IMR-90 (cell line): ENCODE measurements at regions not wholly inside any gene's neighbourhood (a gene's known extent, or its start where the extent isn't known, plus 50 kb on each side); places are given as distances from the start of the nearest gene placed in this dataset.

ENCODE experiments used
- ATAC-seq: fragments of 200-7000 bp; cut with Tn5 transposase; 2 replicates; pipeline ENCODE4 v1.9.1; 2020; ENCODE audit warnings: low read depth, mild to moderate bottlenecking, moderate library complexity
- BruUV-seq: library from RNA; stranded (reverse); fragments of 400-500 nt; replicated peaks from 2 replicates; lab custom pipeline; 2021; lab: Mats Ljungman, UMichigan
- CTCF ChIA-PET: fragments of 300-600 bp; formaldehyde crosslinking; extraction: SDS; loops from one replicate; lab custom pipeline; 2021; ENCODE audit warnings: antibody characterized with exemption; lab: Yijun Ruan, JAX
- POLR2A ChIA-PET: fragments of 300-600 bp; sonication (Branson Sonifier 250); formaldehyde crosslinking; loops from one replicate; lab custom pipeline; 2022; ENCODE audit warnings: antibody characterized with exemption; ENCODE audit not compliant: unreplicated experiment; lab: Charles Lee
- DNase-seq: peaks from one replicate; pipeline ENCODE4 v3.0.0; 2013
- H2AFZ ChIP-seq: replicated peaks from 2 replicates; pipeline ENCODE3; 2013; ENCODE audit warnings: low read length, mild to moderate bottlenecking; ENCODE audit not compliant: poor library complexity
- H2AK5ac ChIP-seq: 2 replicates; pipeline ENCODE4 v1.6.1; 2013; ENCODE audit warnings: low read depth, low read length, inconsistent platforms
- H2AK9ac ChIP-seq: replicated peaks from 2 replicates; pipeline ENCODE3; 2013; ENCODE audit warnings: mild to moderate bottlenecking, low read depth, low read length, moderate library complexity; ENCODE audit not compliant: poor library complexity
- H2BK120ac ChIP-seq: 2 replicates; pipeline ENCODE4 v1.6.1; 2013; ENCODE audit warnings: low read depth, low read length, inconsistent platforms
- H2BK15ac ChIP-seq: 3 replicates; pipeline ENCODE4 v1.6.1; 2013; ENCODE audit warnings: low read depth, low read length, inconsistent platforms
- H2BK20ac ChIP-seq: 2 replicates; pipeline ENCODE4 v1.6.1; 2013; ENCODE audit warnings: low read depth, mild to moderate bottlenecking, inconsistent platforms, low read length, moderate library complexity
- H2BK5ac ChIP-seq: 2 replicates; pipeline ENCODE4 v1.6.1; 2013; ENCODE audit warnings: mild to moderate bottlenecking, low read depth, low read length, inconsistent platforms; ENCODE audit not compliant: poor library complexity, severe bottlenecking
- H3K14ac ChIP-seq: replicated peaks from 2 replicates; pipeline ENCODE4 v1.6.1; 2013; ENCODE audit warnings: low read depth, low read length, inconsistent platforms
- H3K18ac ChIP-seq: 2 replicates; pipeline ENCODE4 v1.6.1; 2013; ENCODE audit warnings: low read depth, low read length, control low read depth
- H3K23ac ChIP-seq: 2 replicates; pipeline ENCODE4 v1.6.1; 2013; ENCODE audit warnings: low read depth, low read length, inconsistent platforms
- H3K27ac ChIP-seq: 2 replicates; pipeline ENCODE4 v1.5.1; 2013; ENCODE audit warnings: mild to moderate bottlenecking, control low read depth, low read length; ENCODE audit not compliant: insufficient read depth
- H3K27me3 ChIP-seq: 2 replicates; pipeline ENCODE4 v1.6.1; 2013; ENCODE audit warnings: low read length; ENCODE audit not compliant: control insufficient read depth, insufficient read depth
- H3K36me3 ChIP-seq: 2 replicates; pipeline ENCODE4 v1.6.1; 2013; ENCODE audit warnings: low read length, mixed read lengths; ENCODE audit not compliant: control insufficient read depth, insufficient read depth
- H3K4ac ChIP-seq: 2 replicates; pipeline ENCODE4 v1.6.1; 2013; ENCODE audit warnings: low read depth, low read length, inconsistent platforms
- H3K4me1 ChIP-seq: 2 replicates; pipeline ENCODE4 v1.6.1; 2013; ENCODE audit warnings: low read length, mixed read lengths; ENCODE audit not compliant: control insufficient read depth, insufficient read depth
- H3K4me2 ChIP-seq: 2 replicates; pipeline ENCODE4 v1.6.1; 2013; ENCODE audit warnings: low read depth, mild to moderate bottlenecking, control low read depth, low read length, moderate library complexity
- H3K4me3 ChIP-seq: 2 replicates; pipeline ENCODE4 v1.5.1; 2013; ENCODE audit warnings: low read depth, mild to moderate bottlenecking, control low read depth, low read length, moderate library complexity; ENCODE audit not compliant: insufficient read depth
- H3K56ac ChIP-seq: 2 replicates; pipeline ENCODE4 v1.6.1; 2013; ENCODE audit warnings: low read length, inconsistent platforms; ENCODE audit not compliant: insufficient read depth; ENCODE audit errors: extremely low read depth
- H3K79me1 ChIP-seq, 2 experiments: 2 replicates each; pipeline ENCODE4 v1.6.1; 2013; ENCODE audit warnings: low read length in 2 of 2, inconsistent platforms in 1 of 2, low read depth in 1 of 2
- H3K9ac ChIP-seq: 2 replicates; pipeline ENCODE4 v1.6.1; 2013; ENCODE audit warnings: low read depth, low read length, control low read depth
- H3K9me1 ChIP-seq: 2 replicates; pipeline ENCODE4 v1.6.1; 2013; ENCODE audit warnings: low read length, inconsistent platforms; ENCODE audit not compliant: insufficient read depth
- H3K9me3 ChIP-seq: 2 replicates; pipeline ENCODE4 v1.6.1; 2013; ENCODE audit warnings: low read length; ENCODE audit not compliant: control insufficient read depth, insufficient read depth
- H4K20me1 ChIP-seq: 2 replicates; pipeline ENCODE4 v1.6.1; 2013; ENCODE audit warnings: low read length, inconsistent platforms; ENCODE audit not compliant: insufficient read depth
- H4K5ac ChIP-seq: 2 replicates; pipeline ENCODE4 v1.6.1; 2013; ENCODE audit warnings: mild to moderate bottlenecking, low read depth, low read length, control low read depth
- H4K8ac ChIP-seq, 2 experiments: 2 replicates each; pipeline ENCODE4 v1.6.1; 2013; ENCODE audit warnings: low read depth in 2 of 2, low read length in 2 of 2, control low read depth in 1 of 2, inconsistent platforms in 1 of 2
- H4K91ac ChIP-seq: 2 replicates; pipeline ENCODE4 v1.6.1; 2013; ENCODE audit warnings: low read depth, low read length, inconsistent platforms; ENCODE audit not compliant: insufficient read depth
- NFE2L2 ChIP-seq: fragments of 150-350 bp; IDR thresholded peaks from 2 replicates; pipeline ENCODE4 v1.6.1; 2016; ENCODE audit warnings: low read depth, mild to moderate bottlenecking, low read length
- WGBS, 2 experiments: methylation state at CpG; one replicate each; pipeline versions ENCODE4 v1.1.5 to v1.1.7; 2013; ENCODE audit warnings: missing lambda C conversion rate in 2 of 2; ENCODE audit not compliant: insufficient read length in 1 of 2; ENCODE audit errors: extremely low coverage in 2 of 2; 5-methylcytosine and 5-hydroxymethylcytosine counted together
- dilution Hi-C: fragments of 300-500 bp; cut with HindIII; formaldehyde crosslinking; loops from one replicate; pipeline ENCODE4 v1.14.3; 2018; ENCODE audit warnings: low sequenced_read_pairs; ENCODE audit not compliant: unreplicated experiment
- in situ Hi-C: fragments of 300-500 bp; cut with MboI; formaldehyde crosslinking; loops from 3 replicates; pipeline ENCODE4 v1.14.3; 2019; ENCODE audit warnings: low sequenced_read_pairs, inconsistent platforms, mixed read lengths
- intact Hi-C: fragments of 100-400 bp; cut with micrococcal nuclease; formaldehyde crosslinking; loops from 2 replicates; pipeline ENCODE4 v1.10.0; 2022
- TF ChIP-seq, protein P1 (sequence below): fragments of 150-350 bp; IDR thresholded peaks from 2 replicates; pipeline ENCODE4 v1.6.1; 2016; ENCODE audit warnings: low read depth, mild to moderate bottlenecking, low read length, moderate library complexity, borderline replicate concordance

DNA sequence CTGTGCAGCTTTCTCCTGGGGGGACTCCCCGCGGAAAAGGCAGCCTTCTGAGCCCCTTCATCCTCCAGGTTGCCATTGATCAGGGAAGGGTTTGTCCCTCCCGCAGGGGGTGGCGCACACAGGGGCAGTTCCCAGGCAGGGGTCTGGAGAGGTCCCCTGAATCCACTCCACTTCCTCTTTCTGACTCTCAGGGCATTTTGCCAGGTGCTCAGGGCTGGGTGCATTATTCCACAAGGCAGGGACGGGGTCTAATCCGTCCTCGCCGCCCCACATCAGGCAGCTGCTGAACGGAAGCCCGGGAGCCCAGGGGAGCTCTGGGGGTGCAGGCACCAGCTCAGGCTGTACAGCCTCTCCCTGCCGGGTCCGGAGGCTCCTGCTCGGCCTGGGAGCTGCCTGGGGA, 180.9 kb downstream of the TTLL2 start:
- ChIA-PET CTCF (no interaction called here), POLR2A (no interaction called here)
- no peak overlapping the region for H2BK5ac ChIP-seq
- dilution Hi-C loops = no loop called here
- no peak overlapping the region for H2AK5ac ChIP-seq
- no peak for ATAC-seq
- H2AFZ ChIP-seq = no peak overlapping the region
- intact Hi-C loops = loop anchor here (2.0 kb wide), 1 partner anchor 43 kb away; no protein-coding TSS in a partner anchor
- H4K8ac ChIP-seq = no peak overlapping the region
- no peak overlapping the region for H3K4me2 ChIP-seq
- TF ChIP-seq, protein P1, sequence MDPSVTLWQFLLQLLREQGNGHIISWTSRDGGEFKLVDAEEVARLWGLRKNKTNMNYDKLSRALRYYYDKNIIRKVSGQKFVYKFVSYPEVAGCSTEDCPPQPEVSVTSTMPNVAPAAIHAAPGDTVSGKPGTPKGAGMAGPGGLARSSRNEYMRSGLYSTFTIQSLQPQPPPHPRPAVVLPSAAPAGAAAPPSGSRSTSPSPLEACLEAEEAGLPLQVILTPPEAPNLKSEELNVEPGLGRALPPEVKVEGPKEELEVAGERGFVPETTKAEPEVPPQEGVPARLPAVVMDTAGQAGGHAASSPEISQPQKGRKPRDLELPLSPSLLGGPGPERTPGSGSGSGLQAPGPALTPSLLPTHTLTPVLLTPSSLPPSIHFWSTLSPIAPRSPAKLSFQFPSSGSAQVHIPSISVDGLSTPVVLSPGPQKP = no peak
- TF ChIP-seq NFE2L2 = no peak
- H3K9ac ChIP-seq = no peak overlapping the region
- H3K79me1 ChIP-seq = no peaks in the 10 kb centered on the region
- H4K20me1 ChIP-seq = no peaks in the 10 kb centered on the region
- no peaks in the 10 kb centered on the region for H3K4me1 ChIP-seq
- H2BK120ac ChIP-seq = no peak overlapping the region
- no peaks in the 10 kb centered on the region for H3K9me1 ChIP-seq
- no peak overlapping the region for H3K18ac ChIP-seq
- in situ Hi-C loops = no loop called here
- H2AK9ac ChIP-seq = no peak overlapping the region
- no peak overlapping the region for H3K4me3 ChIP-seq
- H3K56ac ChIP-seq = no peak overlapping the region
- H2BK15ac ChIP-seq = no peak overlapping the region
- no peak overlapping the region for H3K23ac ChIP-seq
- H2BK20ac ChIP-seq = no peak overlapping the region
- DNase-seq = no peak
- H3K27ac ChIP-seq = no peak overlapping the region
- no peak overlapping the region for H4K5ac ChIP-seq
- H3K36me3 ChIP-seq = no peaks in the 10 kb centered on the region
- no TSS peak for BruUV-seq
- no peaks in the 10 kb centered on the region for H3K27me3 ChIP-seq
- peaks cover 57% of the 10 kb centered on the region for H3K9me3 ChIP-seq
- no peak overlapping the region for H4K91ac ChIP-seq
- no peak overlapping the region for H3K14ac ChIP-seq
- H3K4ac ChIP-seq = no peak overlapping the region
- WGBS, 2 experiments = 39% methylated on average over 6 of the region's 13 CpGs; no CpG with 5 or more reads in 1 of the 2 experiments
